ENCODE measurements at regions not wholly inside any gene's neighbourhood (a gene's known extent, or its start where the extent isn't known, plus 50 kb on each side); places are given as distances from the start of the nearest gene placed in this dataset.

DNA sequence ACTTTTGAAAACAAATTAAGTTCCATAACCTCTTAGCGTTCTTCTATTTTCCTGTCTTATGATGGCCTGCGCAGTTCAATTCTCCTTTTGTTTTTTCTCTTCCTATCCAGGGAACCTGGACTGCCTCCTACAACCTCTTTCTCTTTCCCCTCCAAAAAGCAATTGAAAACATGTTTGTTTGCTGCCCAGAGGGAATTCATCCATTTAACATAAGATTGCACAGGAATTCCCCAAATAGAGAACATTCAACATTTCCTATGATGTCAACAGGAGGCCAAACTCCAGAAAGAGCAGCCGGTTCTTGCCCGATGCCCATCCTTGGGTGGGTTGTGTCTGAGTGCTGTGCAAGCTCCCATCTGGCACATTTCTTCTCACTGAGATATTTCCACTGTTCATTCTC, 94.2 kb upstream of the NRP1 start:
- Histone ChIP-seq H3K4me1 (ENCODE audit: low read depth) (no peaks in the 10 kb centered on the region), H3K9me3 (no peaks in the 10 kb centered on the region), H3K4me3 (no peak overlapping the region), H3K36me3 (ENCODE audit: low read depth) (no peaks in the 10 kb centered on the region)
- ATAC-seq (no peak), DNase-seq (no peak)
- TF ChIP-seq, protein P1, sequence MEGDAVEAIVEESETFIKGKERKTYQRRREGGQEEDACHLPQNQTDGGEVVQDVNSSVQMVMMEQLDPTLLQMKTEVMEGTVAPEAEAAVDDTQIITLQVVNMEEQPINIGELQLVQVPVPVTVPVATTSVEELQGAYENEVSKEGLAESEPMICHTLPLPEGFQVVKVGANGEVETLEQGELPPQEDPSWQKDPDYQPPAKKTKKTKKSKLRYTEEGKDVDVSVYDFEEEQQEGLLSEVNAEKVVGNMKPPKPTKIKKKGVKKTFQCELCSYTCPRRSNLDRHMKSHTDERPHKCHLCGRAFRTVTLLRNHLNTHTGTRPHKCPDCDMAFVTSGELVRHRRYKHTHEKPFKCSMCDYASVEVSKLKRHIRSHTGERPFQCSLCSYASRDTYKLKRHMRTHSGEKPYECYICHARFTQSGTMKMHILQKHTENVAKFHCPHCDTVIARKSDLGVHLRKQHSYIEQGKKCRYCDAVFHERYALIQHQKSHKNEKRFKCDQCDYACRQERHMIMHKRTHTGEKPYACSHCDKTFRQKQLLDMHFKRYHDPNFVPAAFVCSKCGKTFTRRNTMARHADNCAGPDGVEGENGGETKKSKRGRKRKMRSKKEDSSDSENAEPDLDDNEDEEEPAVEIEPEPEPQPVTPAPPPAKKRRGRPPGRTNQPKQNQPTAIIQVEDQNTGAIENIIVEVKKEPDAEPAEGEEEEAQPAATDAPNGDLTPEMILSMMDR (IDR thresholded peaks at IDR 0.05) = no peak
- intact Hi-C loops (cut with DNase I, micrococcal nuclease) = no loop called here

DNA sequence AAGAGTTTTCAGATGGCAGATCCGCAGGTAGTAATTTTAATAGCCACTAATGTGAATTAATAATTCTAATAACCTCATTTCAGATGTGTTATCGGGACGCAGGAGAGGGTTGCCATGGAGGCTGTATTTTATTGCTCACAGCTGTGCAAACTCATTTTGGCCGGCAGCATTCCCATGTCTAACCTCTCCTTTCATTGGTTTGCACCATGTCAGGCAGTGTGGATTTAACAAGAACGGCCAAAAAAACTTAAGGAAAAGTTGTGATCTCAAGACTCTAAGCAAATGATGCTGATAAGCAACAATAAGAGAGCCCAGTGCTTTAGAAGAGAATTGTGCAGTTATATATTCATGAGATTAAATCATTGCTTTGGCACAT, 88.7 kb upstream of the NRP1 start:
- no peak overlapping the region for H3K4me3 ChIP-seq
- DNase-seq (no peak), ATAC-seq (peak; percentile 27)
- no peaks in the 10 kb centered on the region for H3K9me3 ChIP-seq
- no peaks in the 10 kb centered on the region for H3K36me3 ChIP-seq (ENCODE audit: low read depth)
- intact Hi-C loops (cut with DNase I, micrococcal nuclease) = no loop called here
- TF ChIP-seq, protein P1 (IDR thresholded peaks at IDR 0.05) = no peak
- H3K4me1 ChIP-seq (ENCODE audit: low read depth) = no peaks in the 10 kb centered on the region

DNA sequence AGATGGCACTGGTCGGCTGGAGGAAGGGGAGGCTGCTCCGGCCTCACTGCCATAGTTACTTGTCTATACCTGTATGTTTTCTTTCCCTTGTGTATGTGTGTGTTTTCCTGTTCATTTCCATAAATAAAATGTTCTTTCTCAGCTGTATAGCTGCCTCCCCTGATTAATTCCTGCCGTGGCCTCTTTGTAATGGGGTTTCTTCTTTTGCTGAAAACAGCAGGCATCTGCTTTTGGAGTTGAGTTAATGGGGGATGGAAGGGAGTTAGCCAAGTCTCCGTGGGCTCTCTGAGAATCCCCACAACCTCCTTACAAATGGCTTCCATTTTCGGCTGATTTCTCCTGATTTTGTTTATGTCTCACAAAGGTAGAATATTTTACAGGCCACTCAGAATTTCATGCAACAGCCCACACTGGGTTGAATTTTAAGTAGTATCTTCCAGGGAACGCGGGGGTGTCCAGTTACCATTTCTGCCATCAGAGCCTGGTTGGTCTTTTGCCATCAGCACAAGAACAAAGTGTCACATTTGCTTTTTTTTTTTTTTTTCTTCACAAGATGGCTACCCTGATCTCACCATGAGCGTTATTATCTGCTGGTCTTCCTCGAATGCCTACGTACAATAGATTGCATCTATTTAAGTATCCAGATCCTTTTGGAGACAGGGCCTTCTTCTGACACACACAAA, 88.1 kb upstream of the NRP1 start:
- ATAC-seq (no peak), DNase-seq (no peak)
- H3K36me3 ChIP-seq (ENCODE audit: low read depth) = no peaks in the 10 kb centered on the region
- H3K4me1 ChIP-seq (ENCODE audit: low read depth) = no peaks in the 10 kb centered on the region
- no peak overlapping the region for H3K4me3 ChIP-seq
- intact Hi-C loops (cut with DNase I, micrococcal nuclease) = no loop called here
- H3K9me3 ChIP-seq = no peaks in the 10 kb centered on the region
- TF ChIP-seq, protein P1 (IDR thresholded peaks at IDR 0.05) = no peak

DNA sequence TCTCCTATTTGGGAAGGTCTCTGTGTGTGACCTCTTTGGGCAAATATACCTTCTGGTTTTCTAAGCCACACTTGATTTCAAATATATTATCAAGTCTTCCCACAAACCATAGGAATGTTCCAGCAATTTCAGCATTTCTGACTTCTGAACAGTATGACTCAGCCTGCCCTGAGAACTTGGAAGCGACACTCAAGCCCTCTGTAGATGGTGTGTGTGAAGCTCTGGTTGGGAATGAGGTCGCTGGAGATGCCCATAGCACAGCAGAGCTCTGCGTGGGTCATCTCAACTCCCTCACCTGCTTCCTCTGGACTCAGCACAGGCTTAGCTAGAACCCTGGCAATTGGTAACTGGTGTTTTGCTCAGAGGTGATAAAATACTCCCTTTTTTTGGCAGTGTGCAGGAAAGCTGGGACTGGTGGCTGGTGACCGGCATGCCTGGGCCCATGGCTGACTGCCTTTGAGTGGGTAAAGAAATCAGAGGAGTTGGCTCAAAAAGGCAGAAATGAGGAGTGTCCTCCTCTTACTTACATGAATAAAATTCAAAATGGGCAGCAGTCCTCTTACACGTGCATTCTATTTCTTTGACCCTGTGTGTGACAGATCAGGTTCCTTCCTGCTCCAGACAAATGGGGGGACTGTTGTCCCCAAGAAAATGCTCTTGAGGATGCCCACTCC, 87.5 kb upstream of the NRP1 start:
- ATAC-seq (peak; percentile 47), DNase-seq (no peak)
- intact Hi-C loops (cut with DNase I, micrococcal nuclease) = no loop called here
- no peaks in the 10 kb centered on the region for H3K9me3 ChIP-seq
- H3K36me3 ChIP-seq (ENCODE audit: low read depth) = no peaks in the 10 kb centered on the region
- no peaks in the 10 kb centered on the region for H3K4me1 ChIP-seq (ENCODE audit: low read depth)
- TF ChIP-seq, protein P1 (IDR thresholded peaks at IDR 0.05) = no peak
- H3K4me3 ChIP-seq = no peak overlapping the region

DNA sequence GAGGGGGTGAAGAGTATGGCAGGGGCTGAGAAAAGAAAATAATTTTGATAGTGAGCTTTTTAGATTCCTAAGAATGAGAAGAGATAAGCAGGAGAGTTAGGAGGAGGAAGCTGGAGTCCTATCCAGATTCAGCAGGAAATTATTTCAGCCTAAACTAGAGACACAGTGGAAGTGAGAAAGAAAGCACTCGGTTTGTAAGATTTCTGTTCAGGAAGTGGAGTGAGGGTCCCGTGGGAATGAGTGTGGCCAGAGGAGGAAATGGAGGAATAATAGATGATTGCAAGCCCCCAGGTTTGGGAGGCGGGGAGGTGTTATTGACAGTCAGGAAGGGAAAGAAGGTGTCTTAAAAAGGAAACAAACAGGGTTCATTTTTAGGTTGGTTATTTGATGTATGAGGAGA, 84.8 kb upstream of the NRP1 start:
- Histone ChIP-seq H3K4me1 (ENCODE audit: low read depth) (no peaks in the 10 kb centered on the region), H3K36me3 (ENCODE audit: low read depth) (no peaks in the 10 kb centered on the region), H3K9me3 (no peaks in the 10 kb centered on the region), H3K4me3 (no peak overlapping the region)
- intact Hi-C loops (cut with DNase I, micrococcal nuclease) = no loop called here
- DNase-seq (no peak), ATAC-seq (no peak)
- TF ChIP-seq, protein P1 (IDR thresholded peaks at IDR 0.05) = no peak

Measured in mucosa of descending colon (tissue), 3 donors.